ENCODE measurements at regions not wholly inside any gene's neighbourhood (a gene's known extent, or its start where the extent isn't known, plus 50 kb on each side); places are given as distances from the start of the nearest gene placed in this dataset.
"Not testable (repeated sequence)": the region's sequence is repeated elsewhere in the genome, so short reads cannot be mapped to it uniquely, and the experiment has no call there.

DNA sequence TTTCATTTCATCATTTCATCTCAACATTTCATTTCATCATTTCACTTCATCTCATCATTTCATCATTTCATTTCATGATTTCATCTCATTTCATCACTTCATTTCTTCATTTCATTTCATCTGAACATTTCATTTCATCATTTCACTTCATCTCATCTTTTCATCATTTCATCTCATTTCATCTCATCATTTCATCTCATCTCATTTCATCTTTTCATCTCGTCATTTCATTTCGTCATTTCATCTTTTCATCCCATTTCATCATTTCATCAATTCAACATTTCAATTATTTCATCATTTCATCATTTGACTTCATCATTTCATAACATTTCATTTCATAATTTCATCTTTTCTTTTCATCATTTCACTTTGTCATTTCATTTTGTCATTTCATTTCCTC is 128.4 kb downstream of the ANKRD30BL start:
- H4K20me1 ChIP-seq (replicated peaks; ENCODE audit: control insufficient read depth, extremely low read depth, insufficient read depth, low read length): no peaks in the 10 kb centered on the region
- H3K9me3 ChIP-seq (replicated peaks; ENCODE audit: control insufficient read depth, insufficient read depth, low read length): no peaks in the 10 kb centered on the region
- H3K4me1 ChIP-seq (ENCODE audit: control insufficient read depth, extremely low read depth, insufficient read depth, low read length): no peaks in the 10 kb centered on the region
- H3K4me2 ChIP-seq (ENCODE audit: insufficient read depth, low read length): no peak overlapping the region
- no peaks in the 10 kb centered on the region for H3K9me1 ChIP-seq (replicated peaks; ENCODE audit: control insufficient read depth, extremely low read depth, insufficient read depth, low read length)
- DNase-seq (ENCODE audit: low read depth, low spot score) (no peak), FAIRE-seq (no peak)
- H3K27ac ChIP-seq (ENCODE audit: insufficient read depth, low read depth, low read length): no peak overlapping the region
- no peaks in the 10 kb centered on the region for H3K36me3 ChIP-seq (ENCODE audit: control insufficient read depth in 2 of 2, extremely low read depth in 1 of 2, insufficient read depth in 2 of 2, low read length in 2 of 2)
- intact Hi-C loops (cut with micrococcal nuclease): no loop called here
- ChIA-PET POLR2A (no interaction called here), CTCF (no interaction called here)
- TF ChIP-seq GATA2 (IDR thresholded peaks at IDR 0.05; ENCODE audit: insufficient read depth, insufficient read length, low read depth, low read length): no peak
- TF ChIP-seq MYC (IDR thresholded peaks at IDR 0.05; ENCODE audit: low read depth, low read length): no peak
- dilution Hi-C loops (cut with MboI; ENCODE audit: extremely low pct_ligation_motif_present, low sequenced_read_pairs): no loop called here
- H3K27me3 ChIP-seq (ENCODE audit: control insufficient read depth in 2 of 2, insufficient read depth in 2 of 2, low read length in 2 of 2): peaks cover 5 to 12% of the 10 kb centered on the region in 2 experiments
- no peaks in the 10 kb centered on the region for H3K79me2 ChIP-seq (ENCODE audit: control insufficient read depth, insufficient read depth, low read length)
- BruUV-seq (replicated peaks): no TSS peak
- no peak overlapping the region for H2AFZ ChIP-seq (ENCODE audit: low read depth, low read length)
- no peak overlapping the region for H3K4me3 ChIP-seq (replicated peaks in 1 of 3; ENCODE audit: insufficient read depth in 1 of 3, low read depth in 1 of 3, low read length in 3 of 3)
- no peak overlapping the region for H3K9ac ChIP-seq (replicated peaks; ENCODE audit: extremely low read depth, insufficient read depth, low read length)

DNA sequence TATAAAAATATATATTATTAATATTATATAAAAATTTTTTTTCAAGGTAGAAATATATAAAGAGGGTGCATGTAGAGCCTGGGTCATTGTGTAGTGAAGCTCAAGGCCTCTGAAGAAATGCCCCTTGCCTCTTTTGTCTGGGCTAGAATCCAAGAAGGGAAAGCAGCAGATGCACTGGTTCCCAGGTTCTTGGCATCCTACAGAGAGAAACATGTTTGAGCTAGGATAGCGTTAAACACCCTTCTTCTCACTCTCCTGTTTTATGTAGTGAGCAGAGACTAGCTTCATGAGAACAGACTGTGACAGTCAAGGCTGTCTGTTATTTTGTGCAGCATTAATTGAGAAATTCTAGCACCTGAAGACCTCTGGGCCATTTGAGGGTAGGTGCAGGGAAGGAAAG is 149.7 kb downstream of the ANKRD30BL start:
- H3K9me3 ChIP-seq (replicated peaks; ENCODE audit: control insufficient read depth, insufficient read depth, low read length); H3K27ac ChIP-seq (ENCODE audit: insufficient read depth, low read depth, low read length); H3K79me2 ChIP-seq (ENCODE audit: control insufficient read depth, insufficient read depth, low read length); FAIRE-seq; H3K36me3 ChIP-seq (ENCODE audit: control insufficient read depth in 2 of 2, extremely low read depth in 1 of 2, insufficient read depth in 2 of 2, low read length in 2 of 2); DNase-seq (ENCODE audit: low read depth, low spot score); POLR2A ChIA-PET; H3K4me3 ChIP-seq (replicated peaks in 1 of 3; ENCODE audit: insufficient read depth in 1 of 3, low read depth in 1 of 3, low read length in 3 of 3); H3K9ac ChIP-seq (replicated peaks; ENCODE audit: extremely low read depth, insufficient read depth, low read length); H3K4me1 ChIP-seq (ENCODE audit: control insufficient read depth, extremely low read depth, insufficient read depth, low read length); H2AFZ ChIP-seq (ENCODE audit: low read depth, low read length); intact Hi-C loops (cut with micrococcal nuclease); H3K9me1 ChIP-seq (replicated peaks; ENCODE audit: control insufficient read depth, extremely low read depth, insufficient read depth, low read length); dilution Hi-C loops (cut with MboI; ENCODE audit: extremely low pct_ligation_motif_present, low sequenced_read_pairs); BruUV-seq (replicated peaks); H4K20me1 ChIP-seq (replicated peaks; ENCODE audit: control insufficient read depth, extremely low read depth, insufficient read depth, low read length); H3K4me2 ChIP-seq (ENCODE audit: insufficient read depth, low read length); CTCF ChIA-PET: not testable (repeated sequence)
- H3K27me3 ChIP-seq (ENCODE audit: control insufficient read depth in 2 of 2, insufficient read depth in 2 of 2, low read length in 2 of 2): peaks cover 10 to 15% of the 10 kb centered on the region in 2 experiments
